K562 (cell line): ENCODE measurements at regions not wholly inside any gene's neighbourhood (a gene's known extent, or its start where the extent isn't known, plus 50 kb on each side); places are given as distances from the start of the nearest gene placed in this dataset.

Experiments
- ATAC-seq: fragments of 200-7000 bp; cut with Tn5 transposase; 3 replicates; pipeline ENCODE4 v1.9.1; 2020; ENCODE audit warnings: moderate library complexity
- BruUV-seq: library from RNA; stranded (reverse); fragments of 400-500 nt; replicated peaks from 2 replicates; lab custom pipeline; 2021; lab: Mats Ljungman, UMichigan
- CTCF ChIA-PET: fragments of 300-600 bp; formaldehyde crosslinking; extraction: SDS; loops from one replicate; lab custom pipeline; 2021; ENCODE audit warnings: low intra/inter-chr PET ratio; lab: Yijun Ruan, JAX
- POLR2A ChIA-PET: fragments of 300-600, 350-650 bp; sonication (Branson Sonifier 250); formaldehyde crosslinking; extraction: SDS; loops from one replicate; lab custom pipeline; 2021; ENCODE audit warnings: antibody characterized with exemption, inconsistent platforms; lab: Yijun Ruan, JAX
- DNase-seq, 4 experiments: peaks; one replicate each; pipeline versions ENCODE4 v3.0.0 to v3.0.0-alpha.2; 2011 to 2018; ENCODE audit warnings: low spot score in 3 of 4, mixed read lengths in 3 of 4; ENCODE audit errors: extremely low read depth in 1 of 4
- FAIRE-seq: peaks from 2 replicates; lab custom pipeline; 2011; peaks lifted over from hg19 to GRCh38; lab: Jason Lieb, UNC
- H2AFZ ChIP-seq: 2 replicates; pipeline ENCODE4 v1.6.0; 2011; ENCODE audit warnings: low read depth, low read length, control low read depth, inconsistent platforms
- H3K27ac ChIP-seq: fragments of 200-600 bp; 3 replicates; pipeline ENCODE4 v1.8.0; 2011; ENCODE audit warnings: low read depth, mild to moderate bottlenecking, control low read depth, inconsistent platforms, low read length, moderate library complexity, mixed read lengths; ENCODE audit errors: extremely low read depth
- H3K27me3 ChIP-seq, 2 experiments: fragments of 300-600 bp in 1 of 2; 2 replicates in 1 of 2; 3 replicates in 1 of 2; pipeline versions ENCODE4 v1.6.0 to v1.8.0; 2011; ENCODE audit warnings: inconsistent platforms in 2 of 2, low read length in 2 of 2, mild to moderate bottlenecking in 1 of 2, mixed read lengths in 1 of 2, moderate library complexity in 1 of 2; ENCODE audit not compliant: control insufficient read depth in 2 of 2, insufficient read depth in 2 of 2
- H3K36me3 ChIP-seq: fragments of 300-600 bp; 3 replicates; pipeline ENCODE4 v1.8.0; 2011; ENCODE audit warnings: mild to moderate bottlenecking, low read length, inconsistent platforms; ENCODE audit not compliant: control insufficient read depth, insufficient read depth
- H3K4me1 ChIP-seq, 2 experiments: fragments of 200-600 bp in 1 of 2; replicated peaks in 1 of 2; 2 replicates in 1 of 2; 3 replicates in 1 of 2; pipeline versions ENCODE4 v1.5.1 to v1.8.0; 2011; ENCODE audit warnings: inconsistent platforms in 2 of 2, low read length in 2 of 2, mild to moderate bottlenecking in 1 of 2, mixed read lengths in 1 of 2, moderate library complexity in 1 of 2; ENCODE audit not compliant: control insufficient read depth in 2 of 2, insufficient read depth in 2 of 2
- H3K4me2 ChIP-seq: 2 replicates; pipeline ENCODE4 v1.6.1; 2011; ENCODE audit warnings: low read length, control low read depth, inconsistent platforms, mixed read lengths; ENCODE audit not compliant: insufficient read depth
- H3K4me3 ChIP-seq: fragments of 200-600 bp; sonication (generic), shearing (Covaris generic); 2 replicates; pipeline ENCODE4 v1.5.1; 2016; ENCODE audit warnings: control low read depth, inconsistent platforms
- H3K79me2 ChIP-seq: fragments of 200-600 bp; 3 replicates; pipeline ENCODE4 v1.8.0; 2011; ENCODE audit warnings: low read length, inconsistent platforms; ENCODE audit not compliant: control insufficient read depth, insufficient read depth
- H3K9ac ChIP-seq, 2 experiments: 2 replicates each; pipeline versions ENCODE4 v1.6.0 to v1.6.1; 2011; ENCODE audit warnings: low read depth in 2 of 2, low read length in 2 of 2, control low read depth in 1 of 2, inconsistent platforms in 1 of 2, mild to moderate bottlenecking in 1 of 2, mixed read lengths in 1 of 2; ENCODE audit not compliant: insufficient read depth in 1 of 2
- H3K9me1 ChIP-seq: one replicate; pipeline ENCODE4 v1.6.0; 2011; ENCODE audit warnings: inconsistent platforms, mild to moderate bottlenecking, low read length, moderate library complexity; ENCODE audit not compliant: control insufficient read depth, insufficient read depth
- H3K9me3 ChIP-seq: replicated peaks from 2 replicates; pipeline ENCODE4 v1.5.1; 2011; ENCODE audit warnings: low read depth, low read length, inconsistent platforms; ENCODE audit not compliant: control insufficient read depth, insufficient read depth
- H4K20me1 ChIP-seq: replicated peaks from 2 replicates; pipeline ENCODE4 v1.6.1; 2011; ENCODE audit warnings: low read length, inconsistent platforms, mixed read lengths; ENCODE audit not compliant: control insufficient read depth, insufficient read depth
- CBFA2T3 ChIP-seq: fragments of 450-650 bp; IDR thresholded peaks from 2 replicates; pipeline ENCODE4 v1.6.1; 2017
- CLOCK ChIP-seq: fragments of 250-450 bp; sonication (Bioruptor Pico); IDR thresholded peaks from 2 replicates; pipeline ENCODE4 v1.4.0; 2020; ENCODE audit warnings: mild to moderate bottlenecking, moderate library complexity, borderline replicate concordance
- HMG20B ChIP-seq: fragments of 250-450 bp; sonication (Bioruptor Pico); IDR thresholded peaks from 2 replicates; pipeline ENCODE4 v1.5.0; 2021; ENCODE audit warnings: mild to moderate bottlenecking
- HMGXB4 ChIP-seq: sonication (generic); formaldehyde crosslinking; IDR thresholded peaks from 2 replicates; pipeline ENCODE4 v1.8.1; 2023; ENCODE audit warnings: mild to moderate bottlenecking, missing genetic modification reagents
- SRF ChIP-seq, 2 experiments: fragments of 250-450, 450-650 bp in 1 of 2; sonication (Bioruptor Pico) in 1 of 2; sonication (generic) in 1 of 2; formaldehyde crosslinking; IDR thresholded peaks; 2 replicates each; pipeline versions ENCODE4 v1.5.0 to v1.5.1; 2020 to 2022; ENCODE audit warnings: mild to moderate bottlenecking in 1 of 2, missing genetic modification reagents in 1 of 2
- SUPT5H ChIP-seq: fragments of 450-650 bp; IDR thresholded peaks from 2 replicates; pipeline ENCODE4 v1.6.1; 2016
- ZNF274 ChIP-seq: IDR thresholded peaks from 2 replicates; pipeline ENCODE4 v1.6.1; 2011; ENCODE audit warnings: low read depth, mild to moderate bottlenecking, low read length, moderate library complexity, borderline replicate concordance
- WGBS: fragments of 100-300 bp; shearing (Covaris generic); methylation state at CpG from one replicate; pipeline ENCODE4 v1.1.6; 2016; ENCODE audit warnings: low coverage, mixed read lengths; ENCODE audit not compliant: insufficient coverage; ENCODE audit errors: missing lambda C conversion rate; 5-methylcytosine and 5-hydroxymethylcytosine counted together
- in situ Hi-C: fragments of 300-500 bp; cut with MboI; formaldehyde crosslinking; loops from 4 replicates; pipeline ENCODE4 v1.15.0; 2018; ENCODE audit warnings: inconsistent platforms, mixed read lengths
- intact Hi-C: fragments of 100-400 bp; cut with micrococcal nuclease; formaldehyde crosslinking; loops from 2 replicates; pipeline ENCODE4 v1.14.2; 2022

GRCh38 chr1:29856340-29857114, 620.2 kb downstream of the PTPRU start:
- FAIRE-seq (no peak), DNase-seq (no peak), ATAC-seq (no peak)
- H3K9ac ChIP-seq, result no peak overlapping the region
- no peak overlapping the region for H3K4me2 ChIP-seq
- no peaks in the 10 kb centered on the region for H3K4me1 ChIP-seq
- no peak overlapping the region for H3K27ac ChIP-seq
- under 1% methylated on average over 12 of the region's 12 CpGs for WGBS
- H2AFZ ChIP-seq, result no peak overlapping the region
- H3K36me3 ChIP-seq, result no peaks in the 10 kb centered on the region
- ChIA-PET CTCF (no interaction called here), POLR2A (interaction anchor here (0.6 to 1.5 kb wide), 2 partner anchors 9 to 526 kb away, joined by 3 to 7 read pairs; no protein-coding TSS in a partner anchor)
- intact Hi-C loops, result no loop called here
- no peak for TF ChIP-seq CLOCK (CRISPR knock-in tag)
- TF ChIP-seq HMGXB4 (CRISPR knock-in tag), result no peak
- peak in 1 of 2 experiments; percentile 61; a peak in 1 of 4 replicates for TF ChIP-seq SRF (CRISPR knock-in tag; IDR thresholded peaks at IDR 0.05)
- no peak for TF ChIP-seq CBFA2T3
- no peak for TF ChIP-seq HMG20B (CRISPR knock-in tag)
- no peak for TF ChIP-seq SUPT5H
- no peak for TF ChIP-seq ZNF274
- no peaks in the 10 kb centered on the region for H3K9me3 ChIP-seq
- no TSS peak for BruUV-seq
- peaks cover 3 to 30% of the 10 kb centered on the region in 2 experiments; a peak in 3 of 5 replicates for H3K27me3 ChIP-seq
- H4K20me1 ChIP-seq, result 0 out of 2 replicates have a peak, but pooled peaks cover 3% of the 10 kb centered on the region
- in situ Hi-C loops, result no loop called here
- H3K4me3 ChIP-seq, result no peak overlapping the region
- no peaks in the 10 kb centered on the region for H3K9me1 ChIP-seq
- no peaks in the 10 kb centered on the region for H3K79me2 ChIP-seq
